Neural progenitor cell (in vitro differentiated cells): ENCODE measurements at regions not wholly inside any gene's neighbourhood (a gene's known extent, or its start where the extent isn't known, plus 50 kb on each side); places are given as distances from the start of the nearest gene placed in this dataset.

Experiments
- DNase-seq: peaks from one replicate; pipeline ENCODE4 v3.0.0-alpha.2; 2016; ENCODE audit warnings: low spot score
- H2AFZ ChIP-seq: fragments of 200-600 bp; sonication (generic); replicated peaks from 2 replicates; pipeline ENCODE4 v1.6.1; 2016; ENCODE audit warnings: antibody characterized with exemption
- H3F3A ChIP-seq: fragments of 200-600 bp; sonication (generic); 2 replicates; pipeline ENCODE4 v1.6.1; 2016; ENCODE audit warnings: antibody characterized with exemption, low read depth
- H3K27ac ChIP-seq: fragments of 200-600 bp; sonication (generic); 2 replicates; pipeline ENCODE4 v1.5.1; 2016; ENCODE audit warnings: mild to moderate bottlenecking
- H3K27me3 ChIP-seq: fragments of 200-600 bp; sonication (generic); 2 replicates; pipeline ENCODE4 v1.6.1; 2016; ENCODE audit warnings: mild to moderate bottlenecking, moderate library complexity
- H3K36me3 ChIP-seq: fragments of 200-600 bp; sonication (generic); 2 replicates; pipeline ENCODE4 v1.5.1; 2016
- H3K4me1 ChIP-seq: fragments of 200-600 bp; sonication (generic); 2 replicates; pipeline ENCODE4 v1.6.1; 2016; ENCODE audit warnings: mixed run types
- H3K4me2 ChIP-seq: fragments of 200-600 bp; sonication (generic); 2 replicates; pipeline ENCODE4 v1.6.1; 2016
- H3K4me3 ChIP-seq: fragments of 200-600 bp; sonication (generic); 2 replicates; pipeline ENCODE4 v1.5.1; 2016
- H3K79me2 ChIP-seq: fragments of 200-600 bp; sonication (generic); 2 replicates; pipeline ENCODE4 v1.6.1; 2016; ENCODE audit warnings: low read depth
- H3K9ac ChIP-seq: fragments of 200-600 bp; sonication (generic); 2 replicates; pipeline ENCODE4 v1.6.1; 2016
- H3K9me3 ChIP-seq: fragments of 200-600 bp; sonication (generic); 2 replicates; pipeline ENCODE4 v1.5.1; 2016; ENCODE audit warnings: low read depth
- H4K20me1 ChIP-seq: fragments of 200-600 bp; sonication (generic); 2 replicates; pipeline ENCODE4 v1.6.1; 2016; ENCODE audit warnings: low read depth
- H3K27ac Mint-ChIP-seq: 3 replicates; pipeline ENCODE4 v1.8.0; 2021; ENCODE audit warnings: mixed read lengths
- H3K27me3 Mint-ChIP-seq: 2 replicates; pipeline ENCODE4 v1.8.0; 2022; ENCODE audit warnings: low read depth, mild to moderate bottlenecking, inconsistent platforms, moderate library complexity, mixed read lengths; ENCODE audit not compliant: insufficient read depth
- H3K36me3 Mint-ChIP-seq: 3 replicates; pipeline ENCODE4 v1.8.0; 2021; ENCODE audit warnings: mixed read lengths
- H3K4me1 Mint-ChIP-seq: 3 replicates; pipeline ENCODE4 v1.8.0; 2021; ENCODE audit warnings: mixed read lengths
- H3K4me3 Mint-ChIP-seq: 3 replicates; pipeline ENCODE4 v1.8.0; 2021; ENCODE audit warnings: mild to moderate bottlenecking, moderate library complexity, mixed read lengths
- H3K9me3 Mint-ChIP-seq: 3 replicates; pipeline ENCODE4 v1.8.0; 2020; ENCODE audit warnings: mixed read lengths
- EZH2 ChIP-seq: fragments of 200-600 bp; sonication (generic); IDR thresholded peaks from 2 replicates; pipeline ENCODE4 v1.6.1; 2017; ENCODE audit warnings: antibody characterized with exemption, mild to moderate bottlenecking, moderate library complexity
- EZH2phosphoT487 ChIP-seq: fragments of 200-600 bp; sonication (generic); IDR thresholded peaks from 2 replicates; pipeline ENCODE4 v1.6.1; 2017; ENCODE audit warnings: antibody characterized with exemption
- TF ChIP-seq, protein P1 (sequence below): fragments of 200-600 bp; sonication (generic); IDR thresholded peaks from 2 replicates; pipeline ENCODE4 v1.5.1; 2017; ENCODE audit warnings: antibody characterized with exemption, mild to moderate bottlenecking

DNA sequence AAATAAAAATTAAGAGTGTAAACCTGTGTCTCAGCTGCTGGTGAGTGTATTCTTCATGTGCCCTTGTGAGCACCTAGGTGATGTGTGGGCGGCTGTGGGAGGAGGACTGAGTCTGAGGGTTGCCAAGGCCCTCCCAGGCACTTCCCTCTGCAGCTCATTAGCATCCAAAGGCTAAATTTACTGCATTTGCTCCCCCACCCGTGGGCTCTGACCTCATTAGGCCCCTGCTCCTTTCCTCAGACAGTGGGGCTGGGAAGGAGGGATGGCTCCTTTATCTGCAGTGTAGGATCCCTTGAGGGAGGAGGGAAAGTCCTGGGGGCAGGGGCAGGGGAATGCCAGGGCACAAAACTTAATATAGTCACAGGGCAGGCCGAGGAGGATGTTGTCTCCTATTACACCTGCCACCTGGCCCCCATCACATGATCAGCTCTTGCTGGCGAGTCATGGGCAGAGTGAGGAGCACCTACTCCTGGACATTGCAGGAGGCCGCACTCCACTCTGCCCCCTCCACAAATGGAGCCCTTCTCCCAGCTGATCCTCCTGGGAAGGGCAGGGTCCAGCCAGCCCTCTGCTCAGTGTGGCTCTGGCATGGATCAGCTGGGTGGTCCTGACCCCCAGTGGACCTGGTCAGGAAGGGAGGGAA is 133.2 kb downstream of the MRPL14 start:
- H3K4me3 Mint-ChIP-seq: no peak overlapping the region
- peaks cover 13% of the 10 kb centered on the region for H3K27me3 Mint-ChIP-seq

DNA sequence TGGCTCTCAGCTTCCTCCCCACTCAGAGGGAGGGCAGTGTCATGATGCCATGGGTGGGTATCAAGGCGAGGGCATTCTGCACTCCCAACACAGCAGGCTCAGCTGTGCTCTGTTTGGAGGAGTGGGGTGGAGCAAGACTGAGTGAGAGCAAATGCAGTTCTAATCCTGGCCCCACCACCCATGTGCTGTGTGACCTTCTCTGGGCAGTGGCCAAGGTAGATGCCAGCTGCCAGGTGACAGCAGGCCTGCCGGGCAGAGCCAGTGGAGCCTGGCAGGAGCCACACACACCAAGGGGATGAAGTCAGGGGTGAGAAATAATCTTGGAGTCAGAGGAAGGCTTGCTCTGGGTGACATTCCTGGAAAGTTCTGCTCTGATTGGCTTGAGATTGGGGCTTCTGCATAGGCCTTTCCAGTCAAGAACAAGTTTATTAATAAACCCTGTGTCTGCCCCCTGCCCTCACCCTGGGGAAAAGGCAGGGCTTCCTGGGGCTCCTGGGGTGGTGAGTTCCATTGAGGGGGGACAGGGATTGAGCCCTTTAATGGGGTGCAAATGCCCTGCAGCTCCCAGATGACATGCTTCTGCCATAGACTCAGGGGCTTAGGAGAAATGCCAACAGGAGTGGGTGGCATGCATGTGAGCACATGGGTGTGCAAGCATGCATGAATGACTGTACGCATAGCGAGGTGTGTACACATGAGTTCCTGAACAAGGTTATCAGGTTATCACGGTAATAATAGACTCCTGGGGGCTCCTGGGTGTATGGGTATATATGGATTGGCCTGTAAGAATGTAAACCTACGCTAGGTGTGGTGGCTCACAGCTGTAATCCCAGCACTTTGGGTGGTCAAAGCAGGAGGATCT is 134.2 kb downstream of the MRPL14 start:
- TF ChIP-seq, protein P1, sequence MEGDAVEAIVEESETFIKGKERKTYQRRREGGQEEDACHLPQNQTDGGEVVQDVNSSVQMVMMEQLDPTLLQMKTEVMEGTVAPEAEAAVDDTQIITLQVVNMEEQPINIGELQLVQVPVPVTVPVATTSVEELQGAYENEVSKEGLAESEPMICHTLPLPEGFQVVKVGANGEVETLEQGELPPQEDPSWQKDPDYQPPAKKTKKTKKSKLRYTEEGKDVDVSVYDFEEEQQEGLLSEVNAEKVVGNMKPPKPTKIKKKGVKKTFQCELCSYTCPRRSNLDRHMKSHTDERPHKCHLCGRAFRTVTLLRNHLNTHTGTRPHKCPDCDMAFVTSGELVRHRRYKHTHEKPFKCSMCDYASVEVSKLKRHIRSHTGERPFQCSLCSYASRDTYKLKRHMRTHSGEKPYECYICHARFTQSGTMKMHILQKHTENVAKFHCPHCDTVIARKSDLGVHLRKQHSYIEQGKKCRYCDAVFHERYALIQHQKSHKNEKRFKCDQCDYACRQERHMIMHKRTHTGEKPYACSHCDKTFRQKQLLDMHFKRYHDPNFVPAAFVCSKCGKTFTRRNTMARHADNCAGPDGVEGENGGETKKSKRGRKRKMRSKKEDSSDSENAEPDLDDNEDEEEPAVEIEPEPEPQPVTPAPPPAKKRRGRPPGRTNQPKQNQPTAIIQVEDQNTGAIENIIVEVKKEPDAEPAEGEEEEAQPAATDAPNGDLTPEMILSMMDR: no peak
- TF ChIP-seq EZH2 (no peak), EZH2phosphoT487 (no peak)
- peaks cover 16% of the 10 kb centered on the region for H3K27me3 Mint-ChIP-seq
- H3K4me3 ChIP-seq: no peak overlapping the region
- peaks cover 42% of the 10 kb centered on the region for H3K4me1 Mint-ChIP-seq
- H3K4me3 Mint-ChIP-seq: no peak overlapping the region
- no peak overlapping the region for H3K4me2 ChIP-seq
- H3K9me3 ChIP-seq: no peaks in the 10 kb centered on the region
- no peaks in the 10 kb centered on the region for H3K9me3 Mint-ChIP-seq
- H3K36me3 ChIP-seq: no peaks in the 10 kb centered on the region
- DNase-seq: no peak
- H4K20me1 ChIP-seq: no peaks in the 10 kb centered on the region
- no peaks in the 10 kb centered on the region for H3K4me1 ChIP-seq
- no peaks in the 10 kb centered on the region for H3K27me3 ChIP-seq
- no peak overlapping the region for H3K9ac ChIP-seq
- no peak overlapping the region for H3K27ac ChIP-seq
- no peak overlapping the region for H3K27ac Mint-ChIP-seq
- H3K36me3 Mint-ChIP-seq: no peaks in the 10 kb centered on the region
- H3K79me2 ChIP-seq: no peaks in the 10 kb centered on the region
- H2AFZ ChIP-seq: no peak overlapping the region
- H3F3A ChIP-seq: no peaks in the 10 kb centered on the region

More for the DNA sequence above, 133.2 kb downstream of the MRPL14 start:
- Histone ChIP-seq H3F3A (no peaks in the 10 kb centered on the region), H3K4me1 (no peaks in the 10 kb centered on the region), H3K79me2 (no peaks in the 10 kb centered on the region), H3K4me3 (no peak overlapping the region), H3K9ac (no peak overlapping the region), H4K20me1 (no peaks in the 10 kb centered on the region), H3K9me3 (no peaks in the 10 kb centered on the region), H3K4me2 (no peak overlapping the region), H3K27ac (no peak overlapping the region), H2AFZ (no peak overlapping the region), H3K27me3 (no peaks in the 10 kb centered on the region), H3K36me3 (no peaks in the 10 kb centered on the region)
- DNase-seq: no peak
- H3K36me3 Mint-ChIP-seq: peaks cover 3% of the 10 kb centered on the region
- H3K27ac Mint-ChIP-seq: no peak overlapping the region
- H3K9me3 Mint-ChIP-seq: peaks cover 3% of the 10 kb centered on the region
- H3K4me1 Mint-ChIP-seq: peaks cover 47% of the 10 kb centered on the region
- TF ChIP-seq, protein P1: no peak
- TF ChIP-seq EZH2 (no peak), EZH2phosphoT487 (no peak)

DNA sequence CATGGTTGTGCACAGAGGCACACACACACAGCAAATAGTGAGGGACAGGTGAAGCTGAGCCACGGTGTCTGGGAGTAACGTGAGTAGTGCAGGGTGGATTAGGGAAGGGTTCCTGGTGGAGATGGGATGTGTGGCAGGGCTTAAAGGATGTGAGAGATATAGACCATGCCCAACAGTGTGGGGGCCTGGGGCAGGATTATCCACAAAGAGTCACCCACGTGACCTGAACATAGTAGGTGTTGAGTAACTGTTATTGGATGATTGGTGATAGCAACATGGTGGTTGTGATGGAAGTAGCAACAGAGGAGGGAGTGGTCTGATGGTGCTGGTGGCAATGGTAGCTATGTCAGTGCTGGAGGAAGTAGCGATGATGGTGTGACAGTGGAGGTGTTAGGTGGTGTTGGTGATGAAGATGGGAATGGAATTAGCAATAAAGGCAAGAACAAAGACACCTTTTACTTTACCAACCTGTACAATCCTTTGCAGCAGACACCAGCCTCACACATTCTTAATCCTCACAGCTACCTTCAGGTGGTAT is 135.1 kb downstream of the MRPL14 start:
- peaks cover 16% of the 10 kb centered on the region for H3K27me3 Mint-ChIP-seq
- H3K36me3 Mint-ChIP-seq: no peaks in the 10 kb centered on the region
- Histone ChIP-seq H3K4me3 (no peak overlapping the region), H3K27ac (no peak overlapping the region), H3K4me1 (no peaks in the 10 kb centered on the region), H3K9me3 (no peaks in the 10 kb centered on the region), H2AFZ (no peak overlapping the region), H3K4me2 (no peak overlapping the region), H4K20me1 (no peaks in the 10 kb centered on the region), H3K79me2 (no peaks in the 10 kb centered on the region), H3K36me3 (no peaks in the 10 kb centered on the region), H3K9ac (no peak overlapping the region), H3K27me3 (no peaks in the 10 kb centered on the region), H3F3A (no peaks in the 10 kb centered on the region)
- H3K4me1 Mint-ChIP-seq: peaks cover 42% of the 10 kb centered on the region
- DNase-seq: no peak
- H3K27ac Mint-ChIP-seq: no peak overlapping the region
- no peaks in the 10 kb centered on the region for H3K9me3 Mint-ChIP-seq
- H3K4me3 Mint-ChIP-seq: no peak overlapping the region
- TF ChIP-seq, protein P1: no peak
- TF ChIP-seq EZH2phosphoT487 (no peak), EZH2 (no peak)
